ENCODE measurements at regions not wholly inside any gene's neighbourhood (a gene's known extent, or its start where the extent isn't known, plus 50 kb on each side); places are given as distances from the start of the nearest gene placed in this dataset.

DNA sequence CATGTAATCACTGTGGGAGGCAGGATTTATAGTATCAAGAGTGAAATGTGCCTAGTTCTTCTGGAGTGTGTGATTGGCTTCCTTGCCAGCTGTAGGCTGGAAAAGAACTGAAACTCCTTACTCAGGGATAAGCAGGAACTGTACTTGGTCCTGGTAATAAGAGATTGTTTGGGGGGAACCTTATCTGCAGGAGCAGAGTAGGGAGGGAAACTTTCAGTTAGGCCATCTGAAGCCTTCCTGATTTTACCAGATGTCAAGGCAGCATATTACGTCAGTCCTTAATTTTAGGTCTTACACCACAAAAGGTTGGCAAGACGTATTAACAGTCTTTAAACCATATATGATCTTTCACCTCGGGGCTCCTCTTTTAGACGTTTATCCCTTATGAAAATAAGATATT is 231.5 kb upstream of the FMR1 start:
- no peaks in the 10 kb centered on the region for H3K79me2 ChIP-seq (ENCODE audit: insufficient read depth)
- ChIA-PET CTCF (no interaction called here), POLR2A (no interaction called here)
- no peaks in the 10 kb centered on the region for H3K9me2 ChIP-seq
- H3K9ac ChIP-seq = no peak overlapping the region
- DNase-seq = no peak
- no peaks in the 10 kb centered on the region for H3F3A ChIP-seq (replicated peaks; ENCODE audit: insufficient read depth)
- no peak overlapping the region for H2AFZ ChIP-seq (ENCODE audit: low read depth)
- no peak overlapping the region for H3K4me2 ChIP-seq
- H3K4me1 ChIP-seq (ENCODE audit: control insufficient read depth in 1 of 2, insufficient read depth in 2 of 2, low read depth in 1 of 2, low read length in 1 of 2) = no peaks in the 10 kb centered on the region
- H4K20me1 ChIP-seq (ENCODE audit: insufficient read depth) = no peaks in the 10 kb centered on the region
- H3K27ac ChIP-seq (ENCODE audit: low read depth in 2 of 2, low read length in 1 of 2) = no peak overlapping the region
- H3K27me3 ChIP-seq (ENCODE audit: insufficient read depth) = no peaks in the 10 kb centered on the region
- TF ChIP-seq TAF1 (IDR thresholded peaks at IDR 0.05; ENCODE audit: borderline replicate concordance, low read depth, low read length) (no peak), FOXJ3 (CRISPR knock-in tag; IDR thresholded peaks at IDR 0.05) (no peak), SMC3 (IDR thresholded peaks at IDR 0.05; ENCODE audit: low read depth, low read length) (no peak), TEAD4 (IDR thresholded peaks at IDR 0.05; ENCODE audit: borderline replicate concordance, insufficient read depth) (no peak), NRF1 (IDR thresholded peaks at IDR 0.05; ENCODE audit: low read depth, low read length) (no peak), RXRA (IDR thresholded peaks at IDR 0.05; ENCODE audit: borderline replicate concordance, low read depth) (no peak), ELF1 (IDR thresholded peaks at IDR 0.05) (no peak), YY1 (IDR thresholded peaks at IDR 0.05; ENCODE audit: low read depth) (no peak), EP300 (IDR thresholded peaks at IDR 0.05; ENCODE audit: borderline replicate concordance in 1 of 2, low read depth in 1 of 2, low read length in 1 of 2) (no peak)
- TF ChIP-seq, protein P1, sequence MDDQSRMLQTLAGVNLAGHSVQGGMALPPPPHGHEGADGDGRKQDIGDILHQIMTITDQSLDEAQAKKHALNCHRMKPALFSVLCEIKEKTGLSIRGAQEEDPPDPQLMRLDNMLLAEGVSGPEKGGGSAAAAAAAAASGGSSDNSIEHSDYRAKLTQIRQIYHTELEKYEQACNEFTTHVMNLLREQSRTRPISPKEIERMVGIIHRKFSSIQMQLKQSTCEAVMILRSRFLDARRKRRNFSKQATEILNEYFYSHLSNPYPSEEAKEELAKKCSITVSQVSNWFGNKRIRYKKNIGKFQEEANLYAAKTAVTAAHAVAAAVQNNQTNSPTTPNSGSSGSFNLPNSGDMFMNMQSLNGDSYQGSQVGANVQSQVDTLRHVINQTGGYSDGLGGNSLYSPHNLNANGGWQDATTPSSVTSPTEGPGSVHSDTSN (IDR thresholded peaks at IDR 0.05) = no peak
- TF ChIP-seq, protein P2, sequence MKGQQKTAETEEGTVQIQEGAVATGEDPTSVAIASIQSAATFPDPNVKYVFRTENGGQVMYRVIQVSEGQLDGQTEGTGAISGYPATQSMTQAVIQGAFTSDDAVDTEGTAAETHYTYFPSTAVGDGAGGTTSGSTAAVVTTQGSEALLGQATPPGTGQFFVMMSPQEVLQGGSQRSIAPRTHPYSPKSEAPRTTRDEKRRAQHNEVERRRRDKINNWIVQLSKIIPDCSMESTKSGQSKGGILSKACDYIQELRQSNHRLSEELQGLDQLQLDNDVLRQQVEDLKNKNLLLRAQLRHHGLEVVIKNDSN (IDR thresholded peaks at IDR 0.05; ENCODE audit: borderline replicate concordance, low read depth) = no peak
- no peaks in the 10 kb centered on the region for H3K36me3 ChIP-seq (replicated peaks in 1 of 2; ENCODE audit: control insufficient read depth in 1 of 2, insufficient read depth in 2 of 2, low read length in 1 of 2)
- WGBS (ENCODE audit: low lambda C conversion rate) = under 1% methylated on average over 4 of the region's 4 CpGs
- H3K9me3 ChIP-seq = 0 out of 2 replicates have a peak, but pooled peaks cover 3% of the 10 kb centered on the region
- no peak overlapping the region for H3K4me3 ChIP-seq (ENCODE audit: low read depth in 2 of 2, low read length in 1 of 2)

DNA sequence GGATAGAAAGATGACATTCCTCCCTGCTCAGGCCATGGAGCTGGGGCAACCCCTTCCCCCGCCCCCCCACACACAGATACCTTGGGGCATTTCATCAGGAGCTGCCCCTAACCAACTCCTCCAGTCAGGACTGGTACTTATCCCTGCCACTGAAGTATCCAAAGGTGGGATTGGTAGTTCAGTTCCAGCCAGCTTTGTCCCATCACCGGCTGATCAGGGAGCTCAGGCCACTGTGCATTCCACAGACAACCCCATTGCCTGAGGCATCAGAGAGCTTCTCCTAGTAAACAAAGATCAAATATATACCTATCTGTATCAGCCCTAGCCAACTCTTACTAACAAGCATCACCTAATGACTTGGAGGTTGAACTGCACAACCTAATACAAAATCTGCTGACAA is 218.2 kb upstream of the FMR1 start:
- Histone ChIP-seq H3K4me3 (ENCODE audit: low read depth in 2 of 2, low read length in 1 of 2) (no peak overlapping the region), H3K9me3 (no peaks in the 10 kb centered on the region; the same call in 1 of the 2 replicates), H3K27ac (ENCODE audit: low read depth in 2 of 2, low read length in 1 of 2) (no peak overlapping the region), H4K20me1 (ENCODE audit: insufficient read depth) (no peaks in the 10 kb centered on the region), H2AFZ (ENCODE audit: low read depth) (no peak overlapping the region), H3K79me2 (ENCODE audit: insufficient read depth) (no peaks in the 10 kb centered on the region), H3K4me2 (no peak overlapping the region), H3K36me3 (replicated peaks in 1 of 2; ENCODE audit: control insufficient read depth in 1 of 2, insufficient read depth in 2 of 2, low read length in 1 of 2) (no peaks in the 10 kb centered on the region), H3K9ac (no peak overlapping the region), H3K27me3 (ENCODE audit: insufficient read depth) (no peaks in the 10 kb centered on the region), H3K9me2 (no peaks in the 10 kb centered on the region; the same call in 1 of the 2 replicates), H3F3A (replicated peaks; ENCODE audit: insufficient read depth) (no peaks in the 10 kb centered on the region), H3K4me1 (ENCODE audit: control insufficient read depth in 1 of 2, insufficient read depth in 2 of 2, low read depth in 1 of 2, low read length in 1 of 2) (no peaks in the 10 kb centered on the region)
- POLR2A ChIA-PET = no interaction called here
- WGBS (ENCODE audit: low lambda C conversion rate) = 7% methylated on average over 2 of the region's 2 CpGs
- no peak for DNase-seq
- CTCF ChIA-PET = no interaction called here
- TF ChIP-seq JUND (IDR thresholded peaks at IDR 0.05) = no peak
- TF ChIP-seq RCOR1 (IDR thresholded peaks at IDR 0.05; ENCODE audit: low read length) = no peak
- TF ChIP-seq, protein P3, sequence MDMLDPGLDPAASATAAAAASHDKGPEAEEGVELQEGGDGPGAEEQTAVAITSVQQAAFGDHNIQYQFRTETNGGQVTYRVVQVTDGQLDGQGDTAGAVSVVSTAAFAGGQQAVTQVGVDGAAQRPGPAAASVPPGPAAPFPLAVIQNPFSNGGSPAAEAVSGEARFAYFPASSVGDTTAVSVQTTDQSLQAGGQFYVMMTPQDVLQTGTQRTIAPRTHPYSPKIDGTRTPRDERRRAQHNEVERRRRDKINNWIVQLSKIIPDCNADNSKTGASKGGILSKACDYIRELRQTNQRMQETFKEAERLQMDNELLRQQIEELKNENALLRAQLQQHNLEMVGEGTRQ (IDR thresholded peaks at IDR 0.05; ENCODE audit: borderline replicate concordance, low read depth, low read length) = no peak
- TF ChIP-seq, protein P4, sequence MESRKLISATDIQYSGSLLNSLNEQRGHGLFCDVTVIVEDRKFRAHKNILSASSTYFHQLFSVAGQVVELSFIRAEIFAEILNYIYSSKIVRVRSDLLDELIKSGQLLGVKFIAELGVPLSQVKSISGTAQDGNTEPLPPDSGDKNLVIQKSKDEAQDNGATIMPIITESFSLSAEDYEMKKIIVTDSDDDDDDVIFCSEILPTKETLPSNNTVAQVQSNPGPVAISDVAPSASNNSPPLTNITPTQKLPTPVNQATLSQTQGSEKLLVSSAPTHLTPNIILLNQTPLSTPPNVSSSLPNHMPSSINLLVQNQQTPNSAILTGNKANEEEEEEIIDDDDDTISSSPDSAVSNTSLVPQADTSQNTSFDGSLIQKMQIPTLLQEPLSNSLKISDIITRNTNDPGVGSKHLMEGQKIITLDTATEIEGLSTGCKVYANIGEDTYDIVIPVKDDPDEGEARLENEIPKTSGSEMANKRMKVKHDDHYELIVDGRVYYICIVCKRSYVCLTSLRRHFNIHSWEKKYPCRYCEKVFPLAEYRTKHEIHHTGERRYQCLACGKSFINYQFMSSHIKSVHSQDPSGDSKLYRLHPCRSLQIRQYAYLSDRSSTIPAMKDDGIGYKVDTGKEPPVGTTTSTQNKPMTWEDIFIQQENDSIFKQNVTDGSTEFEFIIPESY (IDR thresholded peaks at IDR 0.05; ENCODE audit: borderline replicate concordance, low read depth) = no peak
- TF ChIP-seq, protein P5, sequence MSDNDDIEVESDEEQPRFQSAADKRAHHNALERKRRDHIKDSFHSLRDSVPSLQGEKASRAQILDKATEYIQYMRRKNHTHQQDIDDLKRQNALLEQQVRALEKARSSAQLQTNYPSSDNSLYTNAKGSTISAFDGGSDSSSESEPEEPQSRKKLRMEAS (IDR thresholded peaks at IDR 0.05; ENCODE audit: low read depth) = no peak
- no peak for TF ChIP-seq TEAD4 (IDR thresholded peaks at IDR 0.05; ENCODE audit: borderline replicate concordance, insufficient read depth)
- TF ChIP-seq RFX5 (IDR thresholded peaks at IDR 0.05; ENCODE audit: low read length) = no peak
- TF ChIP-seq SMC3 (IDR thresholded peaks at IDR 0.05; ENCODE audit: low read depth, low read length) = no peak
- no peak for TF ChIP-seq EP300 (IDR thresholded peaks at IDR 0.05; ENCODE audit: borderline replicate concordance in 1 of 2, low read depth in 1 of 2, low read length in 1 of 2)
- no peak for TF ChIP-seq TCF12 (IDR thresholded peaks at IDR 0.05)
- TF ChIP-seq POLR2AphosphoS5 (IDR thresholded peaks at IDR 0.05; ENCODE audit: low read depth, low read length) = no peak
- no peak for TF ChIP-seq RAD21 (IDR thresholded peaks at IDR 0.05; ENCODE audit: low read length)

All from SK-N-SH (cell line).